Erythroblast (primary cell): ENCODE measurements at regions not wholly inside any gene's neighbourhood (a gene's known extent, or its start where the extent isn't known, plus 50 kb on each side); places are given as distances from the start of the nearest gene placed in this dataset.
"Not testable (repeated sequence)": the region's sequence is repeated elsewhere in the genome, so short reads cannot be mapped to it uniquely, and the experiment has no call there.

Experiments used
- DNase-seq, 2 experiments: peaks; one replicate each; lab custom pipeline; 2025; lab: John Stamatoyannopoulos, UW
- GATA1 ChIP-seq: IDR thresholded peaks from 2 replicates; pipeline ENCODE4 v1.6.1; 2011; ENCODE audit warnings: low read depth, mild to moderate bottlenecking, control low read depth, low read length, moderate library complexity
- POLR2A ChIP-seq: IDR thresholded peaks from 2 replicates; pipeline ENCODE4 v1.6.1; 2011; ENCODE audit warnings: mild to moderate bottlenecking, low read length

DNA sequence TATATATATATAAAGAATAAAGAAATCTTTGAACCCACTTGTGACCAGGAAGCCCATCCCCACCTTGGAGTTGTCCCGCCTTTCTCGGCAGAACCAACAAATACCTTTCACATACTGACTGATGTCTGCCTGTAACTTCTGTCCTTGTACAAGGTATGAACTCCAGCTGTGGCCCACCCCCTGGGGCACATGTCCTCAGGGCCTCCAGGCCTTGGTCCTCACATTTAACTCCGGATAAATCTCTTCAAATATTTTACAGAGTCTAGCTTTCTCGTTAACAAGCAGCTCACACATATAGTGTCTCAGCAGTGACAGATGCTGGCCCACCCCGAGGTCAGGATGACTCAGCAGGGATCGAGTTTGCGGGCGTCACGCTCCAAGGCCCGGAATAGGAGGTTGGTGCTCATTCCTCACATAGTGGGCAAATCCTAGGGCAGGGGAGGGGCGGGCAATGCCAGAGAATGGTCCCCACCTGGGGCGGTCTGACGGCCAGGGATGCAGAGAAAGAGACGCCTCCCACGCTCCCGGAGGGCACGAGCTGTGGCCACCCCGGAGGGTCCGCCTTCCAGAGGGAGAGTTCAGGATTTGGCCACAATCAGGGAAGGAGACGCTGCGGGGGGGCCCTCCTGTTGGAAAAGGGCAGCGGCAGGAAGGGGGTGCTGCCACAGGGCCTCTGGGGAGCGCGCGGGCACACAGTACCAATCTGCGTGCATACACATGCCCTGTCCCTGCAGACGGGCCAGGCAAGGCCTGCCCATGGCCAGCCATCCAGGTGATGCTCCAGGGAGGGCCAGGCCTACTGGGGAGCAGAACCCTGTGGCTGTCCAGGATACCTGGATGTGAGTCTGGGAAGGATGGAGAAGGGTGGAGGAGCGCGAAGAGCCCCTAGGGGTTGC, 87.8 kb upstream of the METTL9 start:
- peak; percentile 76 to 86 for DNase-seq
- TF ChIP-seq POLR2A: peak; percentile 21

DNA sequence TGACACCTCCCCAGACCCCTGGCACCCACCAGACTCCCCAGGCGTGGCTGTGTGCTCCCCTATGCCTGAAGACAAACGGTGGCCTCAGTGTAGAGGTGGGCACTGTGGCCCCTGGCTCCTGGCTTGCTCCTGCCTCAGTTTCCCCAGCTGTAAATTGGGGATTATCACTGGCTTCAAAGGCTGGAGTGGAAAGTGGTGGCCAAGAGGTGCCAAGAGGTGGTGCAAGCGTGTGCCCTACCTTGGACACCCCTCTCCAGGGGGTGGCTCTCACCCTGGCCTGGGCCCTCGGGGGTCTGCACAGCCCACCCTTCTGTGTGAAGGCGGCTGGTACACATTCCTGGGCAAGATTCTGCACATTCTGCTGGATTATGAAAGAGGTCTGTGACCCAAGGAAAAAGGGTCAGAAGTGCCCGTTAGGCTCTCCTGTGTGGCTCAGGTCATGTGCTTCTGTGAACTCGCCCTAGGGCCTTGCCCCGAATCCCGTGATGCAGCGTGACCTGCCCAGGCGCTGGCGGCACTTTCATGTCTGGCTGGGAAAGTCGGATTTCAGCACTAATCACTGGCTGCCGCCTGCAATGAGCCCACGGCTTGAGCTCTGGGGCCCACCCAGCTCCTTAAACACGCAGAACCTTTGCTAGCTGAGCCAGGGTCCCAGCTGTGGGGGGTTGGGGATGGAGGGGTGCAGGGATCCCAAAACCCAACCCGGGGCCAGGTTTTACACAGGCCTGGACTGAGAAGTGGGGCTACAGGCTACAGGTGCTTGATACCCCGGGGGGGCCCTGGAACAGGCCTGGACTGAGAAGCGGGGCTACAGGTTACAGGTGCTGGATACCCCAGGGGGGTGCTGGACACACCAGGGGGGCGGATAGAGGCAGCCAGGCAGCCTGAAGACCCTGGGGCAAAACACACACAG, 86.8 kb upstream of the METTL9 start:
- peak; percentile 48 to 50 for DNase-seq

DNA sequence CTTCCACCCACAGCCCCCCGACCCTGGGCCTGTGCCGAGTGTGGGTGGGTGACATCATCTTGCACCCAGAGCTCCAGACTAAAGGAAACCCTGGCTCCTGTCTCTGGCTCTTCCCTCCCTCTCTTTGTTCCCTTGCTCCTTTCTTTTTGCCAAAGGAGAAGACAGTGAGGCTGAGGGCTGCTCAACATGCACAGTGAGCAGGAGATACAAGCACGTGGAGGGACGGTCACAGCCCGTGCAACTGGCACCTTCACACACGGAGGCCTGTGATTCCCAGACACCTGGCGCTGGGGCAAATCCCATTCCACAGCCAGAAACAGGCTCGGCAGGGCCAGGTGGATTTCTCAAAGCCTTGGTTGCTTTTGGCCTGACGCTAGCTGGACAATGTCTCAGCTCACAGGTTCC, 86.0 kb upstream of the METTL9 start:
- not testable (repeated sequence) for DNase-seq

DNA sequence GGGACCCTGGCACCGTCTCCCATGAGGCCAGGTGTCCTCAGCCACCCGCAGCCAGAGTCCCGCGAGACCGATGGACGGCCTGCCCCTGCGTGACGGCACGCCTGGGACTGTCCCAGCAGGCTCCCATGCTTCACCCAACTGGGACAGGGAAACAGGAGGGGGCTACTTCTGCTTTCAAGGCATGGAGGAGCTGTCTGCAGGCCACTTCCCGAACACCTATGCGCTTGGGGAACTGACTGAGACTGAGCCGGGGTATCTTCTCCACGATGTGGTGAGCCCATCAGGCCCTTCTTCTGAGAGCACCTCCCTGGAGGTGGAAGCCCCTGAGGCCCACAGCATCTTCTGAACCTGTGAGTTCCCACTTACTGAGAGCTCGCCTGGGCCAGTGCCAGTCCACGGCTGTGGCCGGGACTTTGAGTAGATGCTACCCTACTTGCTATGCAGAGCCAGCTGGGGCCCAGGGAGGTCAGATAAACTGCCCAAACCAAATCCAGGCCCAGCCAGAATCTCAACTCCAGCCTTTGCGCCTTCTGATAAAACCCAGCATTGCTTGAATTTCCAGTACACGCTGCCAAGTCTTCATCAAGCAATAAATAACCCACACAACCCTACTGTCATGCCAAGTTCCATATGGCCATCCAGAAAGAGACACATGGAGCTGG, 85.4 kb upstream of the METTL9 start:
- DNase-seq: peak; percentile 67 to 85

DNA sequence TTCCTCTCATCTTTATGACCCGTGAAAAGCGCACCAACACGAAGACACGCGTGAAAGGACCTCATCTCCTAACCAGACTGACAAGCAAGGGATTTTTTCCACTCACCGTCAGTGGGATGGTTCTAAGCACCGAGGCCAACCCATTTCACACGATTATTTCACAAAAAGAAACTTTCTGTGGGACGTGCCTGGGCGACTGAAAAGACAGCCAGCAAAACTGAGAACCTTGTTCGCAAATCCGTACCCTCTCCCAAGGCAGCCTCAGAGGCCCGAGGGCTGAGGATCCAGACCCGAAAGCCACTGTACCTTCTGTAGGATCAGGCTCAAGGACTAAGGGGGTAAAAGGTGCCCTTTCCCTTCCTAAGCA, 84.9 kb upstream of the METTL9 start:
- DNase-seq: not testable (repeated sequence)

DNA sequence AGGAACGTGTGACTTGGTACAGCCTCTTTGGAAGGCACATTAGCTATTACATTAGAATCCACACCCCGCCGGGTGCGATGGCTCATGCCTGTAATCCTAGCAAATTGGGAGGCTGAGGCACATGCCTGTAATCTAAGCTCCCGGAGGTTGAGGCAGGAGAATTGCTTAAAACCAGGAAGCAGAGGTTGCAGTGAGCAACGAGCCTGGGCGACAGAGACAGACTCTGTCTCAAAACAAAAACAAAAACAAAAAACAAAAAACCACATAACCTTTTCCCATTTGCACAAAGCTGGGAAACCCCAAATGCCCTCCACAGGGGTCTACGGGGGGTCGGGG, 82.7 kb upstream of the METTL9 start:
- DNase-seq: not testable (repeated sequence)

DNA sequence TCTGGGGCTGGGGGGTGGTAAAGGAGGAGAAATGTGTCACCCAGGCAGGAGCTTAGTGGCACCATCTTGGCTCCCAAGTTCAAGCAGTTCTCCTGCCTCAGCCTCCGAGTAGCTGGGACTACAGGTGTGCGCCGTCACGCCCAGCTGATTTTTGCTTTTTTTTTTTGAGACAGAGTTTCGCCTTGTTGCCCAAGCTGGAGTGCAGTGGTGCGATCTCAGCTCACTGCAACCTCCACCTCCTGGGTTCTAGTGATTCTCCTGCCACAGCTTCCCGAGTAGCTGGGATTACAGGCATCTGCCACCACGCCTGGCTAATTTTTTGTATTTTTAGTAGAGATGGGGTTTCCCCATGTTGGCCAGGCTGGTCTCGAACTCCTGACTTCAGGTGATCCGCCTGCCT, 82.1 kb upstream of the METTL9 start:
- DNase-seq: not testable (repeated sequence)

DNA sequence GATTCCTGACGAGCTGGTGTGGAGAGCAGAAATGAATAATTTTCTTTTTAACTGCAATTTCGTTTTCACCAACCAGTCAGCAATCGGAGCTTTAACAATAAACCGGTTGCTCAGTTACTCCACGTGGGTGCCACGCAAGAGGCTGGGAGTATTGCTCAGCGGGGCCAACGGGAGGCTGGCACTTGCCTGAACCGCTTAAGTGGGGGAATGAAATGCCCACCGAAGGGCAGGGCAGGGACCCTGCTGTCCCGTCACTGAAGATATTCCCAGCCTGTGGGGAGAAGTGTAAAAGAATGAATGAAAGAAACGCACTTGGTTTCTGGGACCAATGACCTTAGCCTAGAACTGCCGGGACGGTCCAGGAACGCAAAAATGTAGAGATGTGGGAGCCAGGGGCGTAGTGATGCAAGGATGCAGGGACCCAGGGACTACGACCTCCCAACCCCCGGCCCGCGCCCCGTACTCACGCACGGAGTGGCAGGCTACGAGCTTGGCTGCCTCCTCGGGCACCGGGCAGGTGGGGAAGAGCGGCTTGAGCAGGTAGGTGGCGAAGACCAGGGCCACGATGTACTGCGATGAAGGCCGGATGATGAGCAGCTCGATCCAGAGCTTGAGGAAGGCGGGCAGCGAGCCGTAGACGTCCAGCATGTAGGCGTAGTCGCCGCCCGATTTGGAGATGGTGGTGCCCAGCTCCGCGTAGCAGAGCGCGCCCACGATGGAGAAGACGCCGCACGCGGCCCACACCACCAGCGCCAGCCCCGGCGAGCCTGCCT, 79.8 kb upstream of the METTL9 start:
- DNase-seq: peak; percentile 58 to 73
- TF ChIP-seq POLR2A: peak; percentile 52

DNA sequence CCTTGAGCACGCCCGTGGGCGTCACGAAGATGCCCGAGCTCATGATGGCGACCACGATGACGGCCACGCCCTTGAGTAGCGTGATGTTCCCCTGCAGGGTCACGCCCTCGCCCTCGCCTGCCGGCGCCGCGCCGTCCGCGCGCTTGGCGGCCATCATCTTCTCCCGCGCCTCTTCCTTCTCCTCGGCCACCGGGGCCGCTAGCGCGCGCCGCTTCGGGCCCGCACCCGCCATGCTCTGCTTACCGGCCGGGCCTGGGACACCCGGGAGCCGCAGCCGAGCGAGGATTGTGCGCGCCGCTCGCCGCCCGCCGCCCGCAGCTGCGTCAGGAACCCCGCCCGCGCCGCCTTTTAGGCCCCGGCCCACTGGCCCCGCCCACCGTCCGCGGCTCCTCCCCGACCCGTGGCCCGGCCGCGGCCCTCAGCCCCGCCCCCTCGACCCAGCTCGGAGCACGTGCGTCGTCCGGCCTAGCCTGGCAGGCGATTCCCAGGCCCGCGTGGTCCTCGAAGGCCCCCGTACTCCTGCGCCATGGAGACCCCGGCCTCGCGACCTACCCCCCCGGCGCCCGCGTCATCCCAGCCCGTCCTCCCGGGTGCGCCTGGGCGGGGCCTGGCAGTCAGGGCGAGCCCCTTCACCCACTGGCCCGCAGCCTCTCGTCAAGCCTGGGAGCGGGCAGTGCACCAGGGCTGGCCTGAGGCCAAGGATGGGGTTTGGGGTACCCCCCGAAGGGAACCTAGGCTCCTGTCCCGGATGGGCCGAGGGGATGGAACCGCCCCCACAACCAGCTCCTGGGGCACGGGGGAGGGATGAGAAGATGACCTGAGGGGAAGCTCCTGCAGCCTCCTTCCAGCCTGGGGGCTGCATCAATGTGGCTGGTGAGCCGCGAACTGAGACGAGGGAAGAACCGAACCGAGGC, 79.0 kb upstream of the METTL9 start:
- DNase-seq: peak; percentile 97 to 99
- TF ChIP-seq POLR2A: peak; percentile 84

DNA sequence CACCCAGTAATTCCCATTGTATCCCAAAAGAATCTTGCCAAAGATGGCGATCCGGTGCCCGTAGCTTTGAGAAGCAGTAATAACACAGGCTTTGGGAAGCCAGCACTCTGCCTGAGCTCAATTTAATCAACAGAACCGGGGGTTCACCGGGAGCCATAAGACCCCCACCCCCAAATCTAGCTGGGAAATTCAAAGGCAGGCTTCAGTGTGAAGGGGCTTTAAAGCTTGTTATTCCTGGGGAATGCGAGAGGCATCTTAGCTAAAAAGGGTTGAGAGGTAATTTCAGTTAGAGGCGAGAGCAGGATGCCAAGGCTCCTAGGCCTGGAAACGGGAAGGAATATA, 78.4 kb upstream of the METTL9 start:
- DNase-seq: not testable (repeated sequence)

DNA sequence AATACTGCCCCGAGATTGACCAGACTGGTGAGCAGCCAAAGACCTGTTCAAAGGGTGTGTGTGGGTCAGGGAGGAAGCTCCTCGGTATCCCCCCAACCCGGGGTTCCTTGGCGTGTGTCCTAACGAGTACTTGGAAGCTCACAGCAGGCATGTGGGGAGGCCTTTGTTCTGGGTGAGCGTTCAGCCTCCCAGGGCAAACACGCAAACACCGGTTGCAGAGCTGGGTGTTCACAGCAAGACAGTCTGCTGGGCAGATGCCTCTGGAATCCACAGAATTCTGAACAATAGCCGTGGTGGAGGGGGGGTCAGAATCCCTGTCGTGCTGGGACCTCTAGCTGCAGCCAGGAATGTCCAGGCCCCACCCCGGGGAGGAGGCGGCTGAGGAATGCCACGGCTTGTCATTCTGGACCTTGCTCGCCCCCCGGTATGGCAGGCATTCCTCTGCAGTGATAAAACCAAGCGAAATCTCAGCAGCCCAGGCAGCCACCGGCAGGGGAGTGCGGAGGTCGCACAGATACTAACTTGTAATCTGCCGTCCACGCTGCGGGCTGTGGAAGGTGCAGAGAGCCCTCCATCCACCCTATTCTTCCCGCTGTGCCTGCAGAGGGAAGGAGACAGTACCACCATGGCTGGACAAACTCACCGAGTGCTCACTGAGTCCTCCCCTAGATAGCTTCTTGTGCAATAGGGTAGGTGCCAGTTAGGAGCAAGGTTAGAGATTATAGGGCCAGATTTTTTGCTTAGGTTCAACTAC, 77.8 kb upstream of the METTL9 start:
- DNase-seq: not testable (repeated sequence)

DNA sequence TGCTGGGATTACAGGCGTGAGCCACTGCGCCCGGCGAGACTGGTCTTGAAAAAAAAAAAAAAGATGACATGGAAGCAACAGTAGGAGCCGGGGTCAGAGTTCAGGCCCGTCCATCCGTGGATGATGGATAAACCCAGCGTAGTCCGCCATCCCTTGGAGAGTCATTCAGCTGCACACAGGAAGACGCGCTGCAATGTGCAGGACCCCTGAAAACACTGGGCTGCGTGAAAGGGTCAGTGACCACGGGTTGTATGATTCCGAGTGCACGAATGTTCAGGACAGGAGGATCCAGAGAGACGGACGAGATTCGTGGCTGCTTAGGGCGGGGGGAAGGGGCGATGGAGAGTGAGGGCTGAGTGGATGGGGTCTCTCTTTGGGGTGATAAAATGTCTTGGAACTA, 76.5 kb upstream of the METTL9 start:
- not testable (repeated sequence) for DNase-seq

DNA sequence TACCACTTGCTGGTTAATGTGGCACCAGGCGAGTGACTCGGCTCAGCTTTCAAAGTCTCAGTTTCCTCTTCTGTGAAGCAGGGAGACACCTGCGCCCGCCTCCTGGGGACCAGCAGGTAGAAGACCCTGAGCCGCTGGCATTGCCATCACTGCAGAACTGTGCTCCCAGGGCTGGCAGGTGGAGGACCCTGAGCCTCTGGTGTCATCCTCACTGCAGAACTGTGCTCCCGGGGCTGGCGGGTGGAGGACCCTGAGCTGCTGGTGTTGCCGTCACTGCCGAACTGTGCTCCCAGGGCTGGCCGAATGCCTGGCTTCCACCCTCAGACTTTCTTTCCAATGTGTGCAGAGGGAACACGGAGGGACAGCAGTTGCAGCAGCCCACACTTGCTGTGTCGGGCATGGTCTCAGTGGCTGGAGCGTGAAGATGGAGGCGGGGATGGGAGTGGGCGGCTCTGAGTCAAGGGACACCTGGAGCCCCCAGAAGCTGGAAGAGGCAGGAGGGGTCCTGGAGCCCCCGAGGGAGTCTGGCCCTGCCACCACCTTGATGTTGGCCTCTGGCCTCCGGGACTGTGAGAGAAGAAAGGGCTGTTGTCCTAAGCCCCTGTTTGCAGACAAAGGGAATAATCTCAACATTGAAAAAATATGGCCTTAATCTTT, 75.8 kb upstream of the METTL9 start:
- no peak for TF ChIP-seq POLR2A
- no peak for TF ChIP-seq GATA1
- DNase-seq: no peak
